Heart left ventricle (tissue), 13 donors: ENCODE measurements at regions not wholly inside any gene's neighbourhood (a gene's known extent, or its start where the extent isn't known, plus 50 kb on each side); places are given as distances from the start of the nearest gene placed in this dataset.

ENCODE experiments used
- POLR2A ChIP-seq, 2 donors: fragments of 450-650 bp; IDR thresholded peaks; one replicate each; pipeline ENCODE4 v1.6.1; 2017; ENCODE audit warnings: antibody characterized with exemption in 2 of 2, mild to moderate bottlenecking in 2 of 2, moderate library complexity in 2 of 2
- TF ChIP-seq, protein P1 (sequence below), 12 donors: fragments of 200-600 bp; sonication (generic) in 4 of 12; IDR thresholded peaks; one replicate each; pipeline versions ENCODE4 v1.5.0 to v1.8.0; 2018 to 2022; ENCODE audit warnings: antibody characterized with exemption in 12 of 12, mild to moderate bottlenecking in 5 of 12
- donor health status: ischemic (EF 13 %, LVEDD 7.1; RV severe dilation, severe dysfunction).
- donor health status: DM: no; HTN: yes; CAD: no.
- donor health status: DM: no; HTN: no; CAD: no.
- donor health status: ischemic (EF 25% LVEDD 6.9; RV normal size, moderate dysfunction).
- donor health status: ischemic (EF 25% LVEDD 5.7; RV mildly dilated, moderate dysfunction).
- donor health status: ischemic (EF 35%, LVEDD 5.7; RV mildly dilated, moderate dysfunction).
- donor health status: nonischemic (EF 11% LVEDD 7.7; RV severe dilation, severe dysfunction).
- donor health status: DM: yes; HTN: yes; CAD: no.
- donor health status: PGD.
- donor health status: ischemic (EF 29% LVEDD 5.4; RV normal size, mild dysfunction).
- donor health status: nonischemic (EF 23%, LVEDD 6.1; RV moderate dilation, normal function).

DNA sequence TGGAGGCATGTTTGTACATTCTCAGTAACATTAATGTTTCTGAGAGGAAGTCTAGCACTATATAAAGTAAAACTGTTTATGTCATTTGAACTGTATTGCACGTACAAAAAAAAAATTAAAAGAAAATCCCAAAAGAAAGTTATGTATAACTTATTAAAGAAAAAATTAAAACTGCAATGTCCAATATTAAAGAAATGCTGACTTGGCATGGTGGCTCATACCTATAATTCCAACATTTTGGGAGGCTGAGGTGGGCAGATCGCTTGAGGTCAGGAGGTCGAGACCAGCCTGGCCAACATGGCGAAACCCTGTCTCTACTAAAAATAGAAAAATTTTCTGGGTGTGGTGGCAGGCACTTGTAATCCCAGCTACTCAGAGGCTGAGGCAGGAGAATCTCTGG, 178.7 kb upstream of the VIPR2 start:
- no peak for TF ChIP-seq POLR2A (IDR thresholded peaks at IDR 0.05)
- TF ChIP-seq, protein P1, sequence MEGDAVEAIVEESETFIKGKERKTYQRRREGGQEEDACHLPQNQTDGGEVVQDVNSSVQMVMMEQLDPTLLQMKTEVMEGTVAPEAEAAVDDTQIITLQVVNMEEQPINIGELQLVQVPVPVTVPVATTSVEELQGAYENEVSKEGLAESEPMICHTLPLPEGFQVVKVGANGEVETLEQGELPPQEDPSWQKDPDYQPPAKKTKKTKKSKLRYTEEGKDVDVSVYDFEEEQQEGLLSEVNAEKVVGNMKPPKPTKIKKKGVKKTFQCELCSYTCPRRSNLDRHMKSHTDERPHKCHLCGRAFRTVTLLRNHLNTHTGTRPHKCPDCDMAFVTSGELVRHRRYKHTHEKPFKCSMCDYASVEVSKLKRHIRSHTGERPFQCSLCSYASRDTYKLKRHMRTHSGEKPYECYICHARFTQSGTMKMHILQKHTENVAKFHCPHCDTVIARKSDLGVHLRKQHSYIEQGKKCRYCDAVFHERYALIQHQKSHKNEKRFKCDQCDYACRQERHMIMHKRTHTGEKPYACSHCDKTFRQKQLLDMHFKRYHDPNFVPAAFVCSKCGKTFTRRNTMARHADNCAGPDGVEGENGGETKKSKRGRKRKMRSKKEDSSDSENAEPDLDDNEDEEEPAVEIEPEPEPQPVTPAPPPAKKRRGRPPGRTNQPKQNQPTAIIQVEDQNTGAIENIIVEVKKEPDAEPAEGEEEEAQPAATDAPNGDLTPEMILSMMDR (IDR thresholded peaks at IDR 0.05): no peak
